HCT116 (cell line): ENCODE measurements at regions not wholly inside any gene's neighbourhood (a gene's known extent, or its start where the extent isn't known, plus 50 kb on each side); places are given as distances from the start of the nearest gene placed in this dataset.

Experiments used
- ATAC-seq: fragments of 200-7000 bp; cut with Tn5 transposase; 2 replicates; pipeline ENCODE4 v1.9.1; 2020; ENCODE audit warnings: mild to moderate bottlenecking, moderate library complexity
- BruUV-seq: library from RNA; stranded (reverse); fragments of 400-500 nt; replicated peaks from 2 replicates; lab custom pipeline; 2021; lab: Mats Ljungman, UMichigan
- CTCF ChIA-PET: fragments of 300-600 bp; sonication (Branson Sonifier 250); formaldehyde crosslinking; loops from one replicate; lab custom pipeline; 2021; ENCODE audit warnings: antibody characterized with exemption; lab: Charles Lee
- POLR2A ChIA-PET: fragments of 300-600, 350-600 bp; sonication (Branson Sonifier 250); formaldehyde crosslinking; loops from one replicate; lab custom pipeline; 2021; ENCODE audit warnings: antibody characterized with exemption; lab: Charles Lee
- RAD21 ChIA-PET, 2 experiments: fragments of 300-600 bp; sonication (Branson Sonifier 250); formaldehyde crosslinking; loops; one replicate each; lab custom pipeline; 2023; ENCODE audit warnings: low total read pairs in 2 of 2; ENCODE audit not compliant: uncharacterized antibody in 2 of 2, unreplicated experiment in 2 of 2, low non-redundant PET in 1 of 2; lab: Charles Lee
- DNase-seq: peaks from one replicate; pipeline ENCODE4 v3.0.0-alpha.2; 2010; ENCODE audit warnings: low read depth, low spot score
- H2AFZ ChIP-seq: fragments of 200-600 bp; shearing (Covaris generic), sonication (generic); 2 replicates; pipeline ENCODE4 v1.6.1; 2017; ENCODE audit warnings: low read depth, mixed run types, mixed read lengths, antibody characterized with exemption, low read length; ENCODE audit not compliant: poor library complexity, severe bottlenecking
- H3K27ac ChIP-seq: 2 replicates; pipeline ENCODE4 v1.5.1; 2012; ENCODE audit warnings: low read depth, low read length
- H3K27me3 ChIP-seq: fragments of 200-600 bp; sonication (generic); 2 replicates; pipeline ENCODE4 v1.6.1; 2016; ENCODE audit warnings: mixed run types, low read length, mixed read lengths; ENCODE audit not compliant: insufficient read depth
- H3K36me3 ChIP-seq, 2 experiments: fragments of 200-500 bp in 1 of 2; fragments of 200-600 bp in 1 of 2; sonication (Bioruptor generic) in 1 of 2; sonication (generic) in 1 of 2; 2 replicates each; pipeline versions ENCODE4 v1.5.1 to v1.6.1; 2014 to 2016; ENCODE audit warnings: low read length in 2 of 2, inconsistent platforms in 1 of 2, mixed read lengths in 1 of 2, mixed run types in 1 of 2; ENCODE audit not compliant: insufficient read depth in 2 of 2, control insufficient read depth in 1 of 2
- H3K4me1 ChIP-seq, 2 experiments: fragments of 200-600 bp in 1 of 2; sonication (generic) in 1 of 2; 2 replicates each; pipeline versions ENCODE4 v1.5.1 to v1.6.1; 2012 to 2017; ENCODE audit warnings: low read length in 2 of 2, inconsistent platforms in 1 of 2, mild to moderate bottlenecking in 1 of 2, mixed read lengths in 1 of 2, mixed run types in 1 of 2, moderate library complexity in 1 of 2; ENCODE audit not compliant: insufficient read depth in 2 of 2, control insufficient read depth in 1 of 2
- H3K4me2 ChIP-seq: fragments of 200-600 bp; sonication (generic); 2 replicates; pipeline ENCODE4 v1.6.1; 2017; ENCODE audit warnings: mixed run types, low read length, mixed read lengths
- H3K4me3 ChIP-seq, 2 experiments: fragments of 200-600 bp in 1 of 2; sonication (generic) in 1 of 2; replicated peaks in 1 of 2; 2 replicates each; pipeline ENCODE4 v1.5.1; 2011 to 2016; ENCODE audit warnings: low read length in 2 of 2, control low read depth in 1 of 2, low read depth in 1 of 2, mild to moderate bottlenecking in 1 of 2, mixed read lengths in 1 of 2, mixed run types in 1 of 2
- H3K79me2 ChIP-seq: fragments of 200-600 bp; sonication (generic); 2 replicates; pipeline ENCODE4 v1.6.1; 2017; ENCODE audit warnings: mild to moderate bottlenecking, mixed run types, low read length, moderate library complexity, mixed read lengths; ENCODE audit not compliant: insufficient read depth
- H3K9ac ChIP-seq: fragments of 200-600 bp; sonication (generic); 2 replicates; pipeline ENCODE4 v1.6.1; 2016; ENCODE audit warnings: low read length, mixed read lengths
- H3K9me2 ChIP-seq: fragments of 200-600 bp; sonication (generic), shearing (Covaris generic); 2 replicates; pipeline ENCODE4 v1.6.1; 2017; ENCODE audit warnings: mixed run types, mild to moderate bottlenecking, moderate library complexity; ENCODE audit not compliant: insufficient read depth
- H3K9me3 ChIP-seq, 2 experiments: fragments of 200-500 bp in 1 of 2; fragments of 200-600 bp in 1 of 2; sonication (Bioruptor generic) in 1 of 2; sonication (generic) in 1 of 2; 2 replicates each; pipeline ENCODE4 v1.6.1; 2014 to 2017; ENCODE audit warnings: low read length in 2 of 2, mixed read lengths in 2 of 2, inconsistent platforms in 1 of 2, low read depth in 1 of 2, mild to moderate bottlenecking in 1 of 2, mixed run types in 1 of 2, moderate library complexity in 1 of 2; ENCODE audit not compliant: control insufficient read depth in 1 of 2, insufficient read depth in 1 of 2
- H4K20me1 ChIP-seq: fragments of 200-600 bp; sonication (generic), shearing (Covaris generic); 2 replicates; pipeline ENCODE4 v1.6.1; 2017; ENCODE audit warnings: mixed run types, mild to moderate bottlenecking, moderate library complexity; ENCODE audit not compliant: insufficient read depth
- ATF3 ChIP-seq: IDR thresholded peaks from 2 replicates; pipeline ENCODE4 v1.6.1; 2012
- CBX3 ChIP-seq: IDR thresholded peaks from 2 replicates; pipeline ENCODE4 v1.6.1; 2012; ENCODE audit warnings: low read depth
- CEBPB ChIP-seq: IDR thresholded peaks from 2 replicates; pipeline ENCODE4 v1.6.1; 2012; ENCODE audit warnings: low read depth
- ELF1 ChIP-seq: IDR thresholded peaks from 2 replicates; pipeline ENCODE4 v1.6.1; 2012; ENCODE audit warnings: low read depth, borderline replicate concordance
- EZH2phosphoT487 ChIP-seq: fragments of 200-600 bp; IDR thresholded peaks from 2 replicates; pipeline ENCODE4 v1.6.1; 2018; ENCODE audit warnings: antibody characterized with exemption, borderline replicate concordance
- FOSL1 ChIP-seq: IDR thresholded peaks from 2 replicates; pipeline ENCODE4 v1.6.1; 2012; ENCODE audit warnings: low read depth
- MAX ChIP-seq: IDR thresholded peaks from 2 replicates; pipeline ENCODE4 v1.6.1; 2012
- POLR2AphosphoS5 ChIP-seq: IDR thresholded peaks from 2 replicates; pipeline ENCODE4 v1.6.1; 2011; ENCODE audit warnings: mild to moderate bottlenecking, low read depth, low read length, moderate library complexity
- TCF7L2 ChIP-seq: IDR thresholded peaks from 2 replicates; pipeline ENCODE4 v1.7.0; 2011; ENCODE audit warnings: borderline replicate concordance, inconsistent platforms; ENCODE audit not compliant: insufficient read depth, insufficient read length; ENCODE audit errors: extremely low read depth
- YY1 ChIP-seq: IDR thresholded peaks from 2 replicates; pipeline ENCODE4 v1.6.1; 2011; ENCODE audit warnings: low read length, low read depth, moderate library complexity, mild to moderate bottlenecking; ENCODE audit not compliant: insufficient replicate concordance; ENCODE audit errors: extremely low read depth
- intact Hi-C: fragments of 100-400 bp; cut with micrococcal nuclease; formaldehyde crosslinking; loops from 2 replicates; pipeline ENCODE4 v1.10.0; 2022

GRCh38 chr10:105743343-105744056, 1102.4 kb downstream of the SORCS3 start:
- Histone ChIP-seq H3K9me2 (no peaks in the 10 kb centered on the region), H3K36me3 (no peaks in the 10 kb centered on the region), H3K27ac (no peak overlapping the region), H3K4me3 (no peak overlapping the region), H4K20me1 (no peaks in the 10 kb centered on the region), H3K27me3 (no peaks in the 10 kb centered on the region), H3K4me1 (no peaks in the 10 kb centered on the region), H3K79me2 (no peaks in the 10 kb centered on the region), H3K9ac (no peak overlapping the region), H3K9me3 (peaks cover 17 to 34% of the 10 kb centered on the region in 2 experiments; a peak in 2 of 4 replicates), H2AFZ (no peak overlapping the region), H3K4me2 (no peak overlapping the region)
- TF ChIP-seq POLR2AphosphoS5 (no peak), YY1 (no peak), ATF3 (no peak), CEBPB (no peak), CBX3 (no peak), TCF7L2 (no peak), ELF1 (no peak), MAX (no peak)
- ChIA-PET CTCF (no interaction called here), POLR2A (no interaction called here), RAD21 (no interaction called here)
- no TSS peak for BruUV-seq
- intact Hi-C loops: no loop called here
- ATAC-seq (no peak), DNase-seq (no peak)

- ATAC-seq (no peak), DNase-seq (no peak)
- Histone ChIP-seq H3K36me3 (no peaks in the 10 kb centered on the region), H3K9me3 (peaks cover 15 to 34% of the 10 kb centered on the region in 2 experiments; a peak in 2 of 4 replicates), H4K20me1 (no peaks in the 10 kb centered on the region), H3K9me2 (no peaks in the 10 kb centered on the region), H2AFZ (no peak overlapping the region), H3K4me1 (no peaks in the 10 kb centered on the region), H3K4me3 (no peak overlapping the region), H3K27ac (no peak overlapping the region), H3K27me3 (no peaks in the 10 kb centered on the region), H3K9ac (no peak overlapping the region), H3K4me2 (no peak overlapping the region), H3K79me2 (no peaks in the 10 kb centered on the region)
- intact Hi-C loops: no loop called here
- RAD21 ChIA-PET: no interaction called here
- TF ChIP-seq EZH2phosphoT487 (no peak), YY1 (no peak), FOSL1 (no peak)
- POLR2A ChIA-PET: no interaction called here
- no TSS peak for BruUV-seq
- CTCF ChIA-PET: no interaction called here
These were observed 1101.8 kb downstream of the SORCS3 start for GRCh38 chr10:105742923-105743322.
